ENCODE measurements at regions not wholly inside any gene's neighbourhood (a gene's known extent, or its start where the extent isn't known, plus 50 kb on each side); places are given as distances from the start of the nearest gene placed in this dataset.

DNA sequence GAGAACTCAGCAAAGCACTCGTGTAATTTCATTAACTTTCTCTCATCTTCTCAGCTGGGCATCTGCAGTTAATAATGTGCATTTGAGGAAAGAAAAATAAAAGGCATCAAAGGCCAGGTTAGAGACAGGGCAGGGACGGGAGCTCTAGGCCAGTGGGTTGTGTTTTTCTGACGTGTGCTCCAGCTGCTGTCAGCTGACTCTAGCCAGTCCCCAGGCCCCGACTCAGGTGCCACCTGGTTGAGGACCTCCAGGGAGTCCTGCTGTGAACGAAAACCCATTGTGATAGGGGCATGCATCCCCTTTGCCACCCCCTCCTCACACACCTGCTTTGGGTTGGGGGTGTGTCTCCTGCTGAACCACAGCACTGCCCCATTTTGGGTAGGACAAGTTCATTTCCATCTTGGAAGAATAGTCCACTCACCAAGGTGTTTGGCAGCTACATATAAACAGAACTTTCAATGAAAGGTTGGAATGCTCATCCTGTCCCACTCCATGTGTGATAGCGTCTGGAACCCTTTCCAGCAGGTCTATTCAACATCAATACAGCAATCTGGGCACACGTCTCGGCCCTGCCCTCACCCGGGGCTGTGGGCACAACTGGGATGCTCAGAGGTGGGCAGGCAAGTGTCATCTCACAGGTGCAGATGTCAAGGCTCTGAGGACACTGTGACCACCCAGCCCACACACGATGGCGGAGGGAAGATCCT is 146.1 kb upstream of the FAM20C start:
- Mint-ChIP-seq H3K27me3 (no peaks in the 10 kb centered on the region), H3K4me3 (no peak overlapping the region), H3K9me3 (no peaks in the 10 kb centered on the region), H3K4me1 (no peaks in the 10 kb centered on the region), H3K27ac (no peak overlapping the region), H3K36me3 (ENCODE audit: low read depth) (no peaks in the 10 kb centered on the region)
- POLR2A ChIA-PET: no interaction called here
- no peak for DNase-seq
- CTCF ChIA-PET: no interaction called here

GRCh38 chr7:46830-47140 is 145.6 kb upstream of the FAM20C start:
- Mint-ChIP-seq H3K36me3 (ENCODE audit: low read depth) (no peaks in the 10 kb centered on the region), H3K4me1 (no peaks in the 10 kb centered on the region), H3K9me3 (no peaks in the 10 kb centered on the region), H3K4me3 (no peak overlapping the region), H3K27me3 (no peaks in the 10 kb centered on the region), H3K27ac (no peak overlapping the region)
- CTCF ChIA-PET: no interaction called here
- POLR2A ChIA-PET: no interaction called here
- peak; percentile 2 for DNase-seq

DNA sequence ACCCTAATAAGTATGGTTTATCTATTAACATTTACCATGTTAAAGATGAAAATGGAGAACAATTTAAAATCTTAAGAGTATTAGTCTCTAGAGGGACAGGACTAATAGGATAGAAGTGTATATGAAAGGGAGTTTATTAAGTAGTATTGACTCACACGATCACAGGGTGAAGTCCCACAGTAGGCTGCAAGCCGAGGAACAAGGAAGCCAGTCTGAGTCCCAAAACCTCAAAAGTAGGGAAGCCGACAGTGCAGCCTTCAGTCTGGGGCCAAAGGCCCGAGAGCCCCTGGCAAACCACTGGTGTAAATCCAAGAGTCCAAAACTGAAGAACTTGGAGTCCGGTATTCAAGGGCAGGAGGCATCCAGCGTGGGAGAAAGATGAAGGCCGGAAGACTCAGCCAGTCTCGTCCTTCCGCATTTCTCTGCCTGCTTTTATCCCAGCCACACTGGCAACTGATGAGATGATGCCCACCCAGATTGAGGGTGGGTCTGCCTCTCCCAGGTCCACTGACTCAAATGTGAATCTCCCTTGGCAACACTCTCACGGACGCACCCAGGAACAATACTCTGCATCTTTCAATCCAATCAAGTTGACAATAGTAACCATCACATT is 140.8 kb upstream of the FAM20C start:
- ChIA-PET POLR2A (no interaction called here), CTCF (no interaction called here)
- Mint-ChIP-seq H3K4me1 (no peaks in the 10 kb centered on the region), H3K36me3 (ENCODE audit: low read depth) (no peaks in the 10 kb centered on the region), H3K27ac (no peak overlapping the region), H3K27me3 (no peaks in the 10 kb centered on the region), H3K4me3 (no peak overlapping the region), H3K9me3 (no peaks in the 10 kb centered on the region)
- DNase-seq: no peak

DNA sequence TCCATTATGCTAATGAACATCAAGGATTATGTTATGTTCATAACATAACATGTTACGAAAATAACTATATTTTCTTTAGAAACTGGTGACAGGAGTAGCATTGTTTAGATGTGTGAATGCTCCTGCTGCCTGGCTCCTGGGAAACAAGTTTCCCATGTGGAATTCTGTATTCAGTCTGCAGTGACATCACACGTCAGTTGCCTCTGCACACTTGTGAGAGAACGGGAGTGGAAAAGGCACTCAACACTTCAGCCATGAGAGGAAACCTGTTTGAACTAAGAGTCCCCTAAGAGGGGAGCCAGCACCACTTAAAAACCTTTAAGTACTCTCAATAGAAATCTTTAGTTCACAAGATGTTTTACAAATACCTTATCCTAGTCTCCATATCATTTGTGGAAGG is 140.3 kb upstream of the FAM20C start:
- Mint-ChIP-seq H3K4me1 (no peaks in the 10 kb centered on the region), H3K36me3 (ENCODE audit: low read depth) (no peaks in the 10 kb centered on the region), H3K27me3 (no peaks in the 10 kb centered on the region), H3K4me3 (no peak overlapping the region), H3K27ac (no peak overlapping the region), H3K9me3 (no peaks in the 10 kb centered on the region)
- POLR2A ChIA-PET: no interaction called here
- CTCF ChIA-PET: no interaction called here
- no peak for DNase-seq

- CTCF ChIA-PET: no interaction called here
- Mint-ChIP-seq H3K9me3 (no peaks in the 10 kb centered on the region), H3K27me3 (no peaks in the 10 kb centered on the region), H3K4me1 (no peaks in the 10 kb centered on the region), H3K27ac (no peak overlapping the region), H3K36me3 (ENCODE audit: low read depth) (no peaks in the 10 kb centered on the region), H3K4me3 (no peak overlapping the region)
- POLR2A ChIA-PET: no interaction called here
- DNase-seq: no peak
Measured at GRCh38 chr7:53531-53930, 138.8 kb upstream of the FAM20C start.

GRCh38 chr7:54615-55014 is 137.8 kb upstream of the FAM20C start:
- H3K36me3 Mint-ChIP-seq (ENCODE audit: low read depth): no peaks in the 10 kb centered on the region
- no peak for DNase-seq
- no peaks in the 10 kb centered on the region for H3K9me3 Mint-ChIP-seq
- H3K4me1 Mint-ChIP-seq: no peaks in the 10 kb centered on the region
- POLR2A ChIA-PET: no interaction called here
- CTCF ChIA-PET: no interaction called here
- no peak overlapping the region for H3K27ac Mint-ChIP-seq
- H3K4me3 Mint-ChIP-seq: no peak overlapping the region
- no peaks in the 10 kb centered on the region for H3K27me3 Mint-ChIP-seq

DNA sequence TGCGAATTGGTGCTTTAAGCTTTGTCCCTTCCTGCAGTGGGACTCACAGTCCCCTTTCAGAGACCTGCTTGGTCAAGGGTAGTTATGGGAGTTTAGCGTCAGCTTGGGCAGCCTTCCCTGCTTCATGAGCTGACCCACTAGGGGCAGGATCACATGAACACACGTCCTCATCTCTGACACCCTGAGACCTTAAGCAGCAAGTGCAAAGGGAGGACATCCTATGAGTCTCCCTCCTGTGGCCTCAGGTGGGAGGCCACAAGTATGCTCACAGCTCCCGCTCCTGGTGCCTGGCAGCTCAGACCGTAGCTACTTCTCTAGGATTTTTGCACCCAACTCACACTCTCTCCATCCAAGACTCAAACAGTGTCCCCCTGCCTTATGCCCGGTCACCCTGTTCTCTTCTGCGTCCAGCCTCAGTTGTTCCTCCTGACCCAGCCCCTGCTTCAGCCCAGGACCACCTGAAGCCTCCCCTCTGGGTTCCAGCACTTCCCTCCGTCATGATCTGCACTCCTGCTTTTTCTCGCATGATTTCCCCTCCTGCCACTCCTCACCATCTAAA is 136.6 kb upstream of the FAM20C start:
- Mint-ChIP-seq H3K4me1 (no peaks in the 10 kb centered on the region), H3K27ac (no peak overlapping the region), H3K9me3 (no peaks in the 10 kb centered on the region), H3K27me3 (no peaks in the 10 kb centered on the region), H3K36me3 (ENCODE audit: low read depth) (no peaks in the 10 kb centered on the region), H3K4me3 (no peak overlapping the region)
- POLR2A ChIA-PET: no interaction called here
- CTCF ChIA-PET: no interaction called here
- no peak for DNase-seq

DNA sequence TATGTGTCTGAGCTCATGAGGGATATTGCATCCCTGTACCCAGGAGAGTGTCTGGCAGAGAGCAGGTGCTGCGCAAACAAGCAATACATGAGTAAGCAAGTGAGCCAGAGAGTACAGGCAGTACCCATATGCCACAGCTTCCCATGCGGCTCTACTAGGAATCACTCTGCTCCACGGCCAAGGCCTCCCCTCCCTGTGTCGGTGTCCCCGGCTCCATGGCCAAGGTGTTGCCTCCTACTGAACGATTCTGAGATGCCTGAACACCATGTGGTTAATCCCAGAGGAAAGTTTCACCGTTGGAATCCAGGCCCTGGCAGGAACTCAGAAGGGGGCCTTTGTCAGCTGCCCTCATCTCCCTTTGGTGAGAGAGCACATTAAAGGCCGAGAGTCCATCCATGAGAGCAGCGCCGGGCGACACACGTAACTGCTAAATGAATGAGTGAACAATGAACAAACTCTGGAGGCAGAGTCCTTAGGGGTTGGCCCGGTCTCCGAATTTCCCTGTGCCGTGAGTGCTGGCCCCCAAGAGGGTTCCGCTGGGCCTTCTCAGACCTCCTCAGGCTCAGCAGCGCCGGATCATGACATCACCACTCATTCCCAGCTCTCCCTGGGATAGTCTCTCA is 136.0 kb upstream of the FAM20C start:
- DNase-seq: no peak
- Mint-ChIP-seq H3K27me3 (no peaks in the 10 kb centered on the region), H3K4me3 (no peak overlapping the region), H3K27ac (no peak overlapping the region), H3K9me3 (no peaks in the 10 kb centered on the region), H3K4me1 (no peaks in the 10 kb centered on the region), H3K36me3 (ENCODE audit: low read depth) (no peaks in the 10 kb centered on the region)
- ChIA-PET POLR2A (no interaction called here), CTCF (no interaction called here)

GRCh38 chr7:57071-57470 is 135.3 kb upstream of the FAM20C start:
- no peaks in the 10 kb centered on the region for H3K36me3 Mint-ChIP-seq (ENCODE audit: low read depth)
- H3K4me1 Mint-ChIP-seq: no peaks in the 10 kb centered on the region
- H3K27ac Mint-ChIP-seq: no peak overlapping the region
- no peaks in the 10 kb centered on the region for H3K27me3 Mint-ChIP-seq
- POLR2A ChIA-PET: no interaction called here
- no peak overlapping the region for H3K4me3 Mint-ChIP-seq
- H3K9me3 Mint-ChIP-seq: no peaks in the 10 kb centered on the region
- DNase-seq: no peak
- CTCF ChIA-PET: no interaction called here

GRCh38 chr7:57482-58255 is 134.7 kb upstream of the FAM20C start:
- H3K36me3 Mint-ChIP-seq (ENCODE audit: low read depth): no peaks in the 10 kb centered on the region
- CTCF ChIA-PET: interaction anchor here (1.6 kb wide), 1 partner anchor 206 kb away, joined by 3 read pairs; no protein-coding TSS in a partner anchor
- H3K4me3 Mint-ChIP-seq: no peak overlapping the region
- POLR2A ChIA-PET: no interaction called here
- DNase-seq: no peak
- H3K9me3 Mint-ChIP-seq: no peaks in the 10 kb centered on the region
- H3K27me3 Mint-ChIP-seq: no peaks in the 10 kb centered on the region
- no peaks in the 10 kb centered on the region for H3K4me1 Mint-ChIP-seq
- no peak overlapping the region for H3K27ac Mint-ChIP-seq

- no peaks in the 10 kb centered on the region for H3K4me1 Mint-ChIP-seq
- DNase-seq: no peak
- H3K27me3 Mint-ChIP-seq: no peaks in the 10 kb centered on the region
- POLR2A ChIA-PET: no interaction called here
- no peaks in the 10 kb centered on the region for H3K9me3 Mint-ChIP-seq
- CTCF ChIA-PET: interaction anchor here (1.6 kb wide), 1 partner anchor 206 kb away, joined by 3 read pairs; no protein-coding TSS in a partner anchor
- no peaks in the 10 kb centered on the region for H3K36me3 Mint-ChIP-seq (ENCODE audit: low read depth)
- H3K27ac Mint-ChIP-seq: no peak overlapping the region
- no peak overlapping the region for H3K4me3 Mint-ChIP-seq
Measured at GRCh38 chr7:58316-58715, 134.1 kb upstream of the FAM20C start.

- CTCF ChIA-PET: interaction anchor here (1.6 kb wide), 1 partner anchor 205 kb away, joined by 3 read pairs; no protein-coding TSS in a partner anchor
- no peak overlapping the region for H3K27ac Mint-ChIP-seq
- no peaks in the 10 kb centered on the region for H3K4me1 Mint-ChIP-seq
- H3K27me3 Mint-ChIP-seq: no peaks in the 10 kb centered on the region
- H3K36me3 Mint-ChIP-seq (ENCODE audit: low read depth): no peaks in the 10 kb centered on the region
- DNase-seq: no peak
- no peak overlapping the region for H3K4me3 Mint-ChIP-seq
- POLR2A ChIA-PET: no interaction called here
- H3K9me3 Mint-ChIP-seq: no peaks in the 10 kb centered on the region
Measured at GRCh38 chr7:59079-60016, 133.0 kb upstream of the FAM20C start.
